ENCODE measurements at regions not wholly inside any gene's neighbourhood (a gene's known extent, or its start where the extent isn't known, plus 50 kb on each side); places are given as distances from the start of the nearest gene placed in this dataset.
"Not testable (repeated sequence)": the region's sequence is repeated elsewhere in the genome, so short reads cannot be mapped to it uniquely, and the experiment has no call there.

DNA sequence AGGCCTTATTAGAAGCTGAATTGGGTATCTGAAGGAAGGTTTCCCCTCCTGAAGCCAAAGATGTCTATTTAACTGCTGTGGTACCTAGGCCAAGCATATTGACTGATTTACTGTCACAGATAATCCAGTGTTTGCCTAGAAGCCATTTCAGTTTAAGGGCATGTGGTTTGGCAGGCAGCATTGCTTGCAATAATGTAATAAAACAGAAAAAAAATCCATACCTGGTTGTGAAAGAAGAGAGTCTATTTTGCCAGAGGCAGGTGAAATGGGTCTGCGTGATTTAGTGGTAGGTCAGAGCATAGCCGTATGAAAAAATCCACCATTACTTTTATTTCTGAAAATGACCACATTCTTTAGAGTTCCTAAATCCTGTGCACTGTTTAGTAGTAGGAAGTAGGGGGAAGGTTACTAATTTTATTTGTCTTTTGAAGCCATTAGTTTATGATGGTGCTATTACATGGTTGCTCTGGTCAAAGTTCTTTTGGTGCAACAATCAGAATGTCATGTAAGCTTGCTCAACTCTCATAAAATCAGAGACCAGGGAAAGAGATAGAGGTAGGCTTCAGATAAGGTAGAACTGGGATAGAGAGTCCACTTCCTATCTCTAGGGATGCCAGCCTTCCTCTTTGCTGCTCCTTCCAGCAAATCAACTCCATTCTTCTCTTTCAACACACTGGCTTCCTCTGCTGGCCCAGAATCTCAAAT is 343.4 kb downstream of the GPD2 start:
- in situ Hi-C loops (cut with HindIII; ENCODE audit: extremely low pct_ligation_motif_present, low pct_unique_long_range_greater_than_20kb) = no loop called here
- H3K9me3 ChIP-seq (ENCODE audit: low read length) = peaks cover 10% of the 10 kb centered on the region; the same call in 1 of the 2 replicates
- no peaks in the 10 kb centered on the region for H3K36me3 ChIP-seq (replicated peaks in 1 of 2; ENCODE audit: control insufficient read depth in 1 of 2, insufficient read depth in 2 of 2, low read length in 2 of 2)
- no peaks in the 10 kb centered on the region for H3K79me2 ChIP-seq (ENCODE audit: insufficient read depth, low read length)
- CTCF ChIA-PET (ENCODE audit: low intra/inter-chr PET ratio, low total read pairs) = no interaction called here
- H3K4me1 ChIP-seq (ENCODE audit: insufficient read depth, low read length) = no peaks in the 10 kb centered on the region
- FAIRE-seq = no peak
- 29% methylated on average over 2 of the region's 2 CpGs for WGBS (ENCODE audit: low lambda C conversion rate)
- no peak overlapping the region for H2AFZ ChIP-seq (ENCODE audit: low read length)
- no TSS peak for BruUV-seq (replicated peaks)
- POLR2A ChIA-PET = no interaction called here
- no peak for DNase-seq (ENCODE audit: low spot score)
- H3K27ac ChIP-seq (ENCODE audit: extremely low read length, insufficient read depth, low read length) = no peak overlapping the region
- no peak for TF ChIP-seq ARNT2 (CRISPR knock-in tag; IDR thresholded peaks at IDR 0.05; ENCODE audit: low read depth)
- no peak for TF ChIP-seq HNRNPH1 (optimal IDR thresholded peaks at IDR 0.05; ENCODE audit: low read depth, low read length)
- TF ChIP-seq, protein P1, sequence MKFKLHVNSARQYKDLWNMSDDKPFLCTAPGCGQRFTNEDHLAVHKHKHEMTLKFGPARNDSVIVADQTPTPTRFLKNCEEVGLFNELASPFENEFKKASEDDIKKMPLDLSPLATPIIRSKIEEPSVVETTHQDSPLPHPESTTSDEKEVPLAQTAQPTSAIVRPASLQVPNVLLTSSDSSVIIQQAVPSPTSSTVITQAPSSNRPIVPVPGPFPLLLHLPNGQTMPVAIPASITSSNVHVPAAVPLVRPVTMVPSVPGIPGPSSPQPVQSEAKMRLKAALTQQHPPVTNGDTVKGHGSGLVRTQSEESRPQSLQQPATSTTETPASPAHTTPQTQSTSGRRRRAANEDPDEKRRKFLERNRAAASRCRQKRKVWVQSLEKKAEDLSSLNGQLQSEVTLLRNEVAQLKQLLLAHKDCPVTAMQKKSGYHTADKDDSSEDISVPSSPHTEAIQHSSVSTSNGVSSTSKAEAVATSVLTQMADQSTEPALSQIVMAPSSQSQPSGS (CRISPR knock-in tag; IDR thresholded peaks at IDR 0.05) = no peak
- TF ChIP-seq, protein P2, sequence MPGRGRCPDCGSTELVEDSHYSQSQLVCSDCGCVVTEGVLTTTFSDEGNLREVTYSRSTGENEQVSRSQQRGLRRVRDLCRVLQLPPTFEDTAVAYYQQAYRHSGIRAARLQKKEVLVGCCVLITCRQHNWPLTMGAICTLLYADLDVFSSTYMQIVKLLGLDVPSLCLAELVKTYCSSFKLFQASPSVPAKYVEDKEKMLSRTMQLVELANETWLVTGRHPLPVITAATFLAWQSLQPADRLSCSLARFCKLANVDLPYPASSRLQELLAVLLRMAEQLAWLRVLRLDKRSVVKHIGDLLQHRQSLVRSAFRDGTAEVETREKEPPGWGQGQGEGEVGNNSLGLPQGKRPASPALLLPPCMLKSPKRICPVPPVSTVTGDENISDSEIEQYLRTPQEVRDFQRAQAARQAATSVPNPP (CRISPR knock-in tag; IDR thresholded peaks at IDR 0.05) = no peak
- TF ChIP-seq, protein P3, sequence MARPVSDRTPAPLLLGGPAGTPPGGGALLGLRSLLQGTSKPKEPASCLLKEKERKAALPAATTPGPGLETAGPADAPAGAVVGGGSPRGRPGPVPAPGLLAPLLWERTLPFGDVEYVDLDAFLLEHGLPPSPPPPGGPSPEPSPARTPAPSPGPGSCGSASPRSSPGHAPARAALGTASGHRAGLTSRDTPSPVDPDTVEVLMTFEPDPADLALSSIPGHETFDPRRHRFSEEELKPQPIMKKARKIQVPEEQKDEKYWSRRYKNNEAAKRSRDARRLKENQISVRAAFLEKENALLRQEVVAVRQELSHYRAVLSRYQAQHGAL (CRISPR knock-in tag; IDR thresholded peaks at IDR 0.05; ENCODE audit: not compliant biosample characterization) = no peak
- no peak for TF ChIP-seq ZNF335 (CRISPR knock-in tag; IDR thresholded peaks at IDR 0.05)
- no peaks in the 10 kb centered on the region for H4K20me1 ChIP-seq (ENCODE audit: insufficient read depth, low read length)
- intact Hi-C loops (cut with micrococcal nuclease; ENCODE audit: unreplicated experiment) = no loop called here
- H3K9ac ChIP-seq (ENCODE audit: insufficient read depth, low read depth, low read length) = no peak overlapping the region
- no peak overlapping the region for H3K4me3 ChIP-seq (replicated peaks in 1 of 3; ENCODE audit: insufficient read depth in 1 of 3, low read depth in 2 of 3, low read length in 3 of 3)
- no peak overlapping the region for H3K4me2 ChIP-seq (ENCODE audit: low read depth, low read length)
- H3K27me3 ChIP-seq (ENCODE audit: control insufficient read depth in 1 of 2, insufficient read depth in 2 of 2, low read length in 2 of 2) = no peaks in the 10 kb centered on the region
- no peak for ATAC-seq

DNA sequence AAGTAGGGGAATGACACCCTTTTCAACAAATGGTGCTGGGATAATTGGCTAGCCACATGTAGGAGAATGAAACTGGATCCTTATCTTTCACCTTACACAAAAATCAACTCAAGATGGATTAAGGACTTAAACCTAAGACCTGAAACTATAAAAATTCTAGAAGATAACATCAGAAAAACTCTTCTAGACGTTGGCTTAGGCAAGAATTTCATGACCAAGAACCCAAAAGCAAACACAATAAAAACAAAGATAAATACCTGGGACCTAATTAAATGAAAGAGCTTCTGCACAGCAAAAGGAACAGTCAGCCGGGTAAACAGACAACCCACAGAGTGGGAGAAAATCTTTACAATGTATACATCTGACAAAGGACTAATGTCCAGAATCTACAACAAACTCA is 345.5 kb downstream of the GPD2 start:
- H3K9me3 ChIP-seq (ENCODE audit: low read length); H3K4me2 ChIP-seq (ENCODE audit: low read depth, low read length); ATAC-seq; POLR2A ChIA-PET; H3K27ac ChIP-seq (ENCODE audit: extremely low read length, insufficient read depth, low read length); CTCF ChIA-PET (ENCODE audit: low intra/inter-chr PET ratio, low total read pairs); H3K9ac ChIP-seq (ENCODE audit: insufficient read depth, low read depth, low read length); H3K79me2 ChIP-seq (ENCODE audit: insufficient read depth, low read length); H2AFZ ChIP-seq (ENCODE audit: low read length); H3K4me3 ChIP-seq (replicated peaks in 1 of 3; ENCODE audit: insufficient read depth in 1 of 3, low read depth in 2 of 3, low read length in 3 of 3); H4K20me1 ChIP-seq (ENCODE audit: insufficient read depth, low read length); H3K36me3 ChIP-seq (replicated peaks in 1 of 2; ENCODE audit: control insufficient read depth in 1 of 2, insufficient read depth in 2 of 2, low read length in 2 of 2); H3K27me3 ChIP-seq (ENCODE audit: control insufficient read depth in 1 of 2, insufficient read depth in 2 of 2, low read length in 2 of 2); BruUV-seq (replicated peaks); intact Hi-C loops (cut with micrococcal nuclease; ENCODE audit: unreplicated experiment); in situ Hi-C loops (cut with HindIII; ENCODE audit: extremely low pct_ligation_motif_present, low pct_unique_long_range_greater_than_20kb); FAIRE-seq; H3K4me1 ChIP-seq (ENCODE audit: insufficient read depth, low read length); DNase-seq (ENCODE audit: low spot score): not testable (repeated sequence)
- 0% methylated on average over 2 of the region's 2 CpGs for WGBS (ENCODE audit: low lambda C conversion rate)

Data from HepG2 (cell line).